Urinary bladder (tissue), 3 donors: ENCODE measurements at regions not wholly inside any gene's neighbourhood (a gene's known extent, or its start where the extent isn't known, plus 50 kb on each side); places are given as distances from the start of the nearest gene placed in this dataset.

Source experiments
- DNase-seq: peaks from one replicate; pipeline ENCODE4 v3.0.0-alpha.2; 2015; ENCODE audit errors: extremely low spot score
- H3K27ac ChIP-seq: one replicate; pipeline ENCODE4 v1.5.1; 2013; ENCODE audit warnings: low read depth, mild to moderate bottlenecking, moderate library complexity
- H3K36me3 ChIP-seq: one replicate; pipeline ENCODE4 v1.6.1; 2013; ENCODE audit warnings: mild to moderate bottlenecking, moderate library complexity; ENCODE audit not compliant: insufficient read depth
- H3K4me1 ChIP-seq: one replicate; pipeline ENCODE4 v1.6.1; 2013; ENCODE audit warnings: mild to moderate bottlenecking, moderate library complexity; ENCODE audit not compliant: insufficient read depth
- H3K4me3 ChIP-seq: one replicate; pipeline ENCODE4 v1.5.1; 2013; ENCODE audit warnings: low read depth, low read length
- WGBS: extraction: QIAGEN DNeasy Blood & Tissue Kit; methylation state at CpG from one replicate; pipeline ENCODE4 v1.1.7; 2013; 5-methylcytosine and 5-hydroxymethylcytosine counted together
- donor health status: healthy with polysubstance abuse.
- donor health status: healthy.

GRCh38 chr14:85366226-85366625 lies 163.7 kb upstream of the FLRT2 start:
- H3K4me3 ChIP-seq = no peak overlapping the region
- no peak for DNase-seq
- H3K4me1 ChIP-seq = no peaks in the 10 kb centered on the region
- H3K36me3 ChIP-seq = no peaks in the 10 kb centered on the region
- 91% methylated on average over 4 of the region's 4 CpGs for WGBS
- no peak overlapping the region for H3K27ac ChIP-seq

GRCh38 chr14:85380881-85381280 lies 149.1 kb upstream of the FLRT2 start:
- Histone ChIP-seq H3K27ac (no peak overlapping the region), H3K36me3 (peaks cover 2% of the 10 kb centered on the region), H3K4me1 (no peaks in the 10 kb centered on the region), H3K4me3 (no peak overlapping the region)
- no peak for DNase-seq
- WGBS = 48% methylated on average over 8 of the region's 8 CpGs

DNA sequence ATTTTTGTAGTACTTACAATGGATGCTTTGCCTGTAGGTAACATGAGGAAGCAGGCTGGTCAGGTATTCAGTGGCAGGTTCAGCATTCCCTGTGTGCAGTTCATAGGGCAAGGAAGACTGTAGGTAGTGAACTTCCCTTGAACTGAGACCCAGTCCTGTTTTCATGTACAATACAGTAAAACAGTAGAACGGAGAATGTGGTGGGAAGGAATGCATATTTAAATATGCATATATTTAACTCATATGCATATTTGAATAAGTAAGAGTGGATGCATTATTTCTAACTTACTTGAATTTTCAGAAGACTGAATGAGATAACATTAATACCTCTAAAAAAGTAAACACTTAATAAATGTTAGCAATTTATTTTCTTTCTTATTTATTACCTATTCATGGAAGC lies 147.6 kb upstream of the FLRT2 start:
- WGBS = 96% methylated on average over 1 of the region's 1 CpG
- H3K36me3 ChIP-seq = peaks cover 2% of the 10 kb centered on the region
- H3K4me1 ChIP-seq = no peaks in the 10 kb centered on the region
- DNase-seq = no peak
- no peak overlapping the region for H3K27ac ChIP-seq
- no peak overlapping the region for H3K4me3 ChIP-seq

DNA sequence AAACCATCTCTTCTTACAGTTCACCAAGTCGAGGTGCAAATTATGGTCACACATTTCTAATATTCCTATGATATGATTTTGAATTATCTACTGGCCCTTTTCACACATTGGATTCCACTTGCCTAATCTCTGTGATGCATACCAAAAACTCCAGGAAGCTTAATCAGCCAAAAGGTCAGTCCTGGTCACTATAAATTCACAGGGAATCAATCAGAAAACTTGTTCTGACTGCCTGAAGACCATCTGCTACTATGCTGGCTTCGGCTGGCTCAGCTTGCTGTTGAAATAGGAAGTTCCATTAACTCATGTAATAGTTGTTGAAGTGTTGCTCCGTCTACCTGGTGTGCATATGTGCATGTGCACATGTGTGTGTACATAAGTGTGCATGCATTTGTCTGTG lies 142.8 kb upstream of the FLRT2 start:
- Histone ChIP-seq H3K4me3 (no peak overlapping the region), H3K36me3 (peaks cover 2% of the 10 kb centered on the region), H3K4me1 (no peaks in the 10 kb centered on the region), H3K27ac (no peak overlapping the region)
- no peak for DNase-seq
- 85% methylated on average over 3 of the region's 3 CpGs for WGBS

DNA sequence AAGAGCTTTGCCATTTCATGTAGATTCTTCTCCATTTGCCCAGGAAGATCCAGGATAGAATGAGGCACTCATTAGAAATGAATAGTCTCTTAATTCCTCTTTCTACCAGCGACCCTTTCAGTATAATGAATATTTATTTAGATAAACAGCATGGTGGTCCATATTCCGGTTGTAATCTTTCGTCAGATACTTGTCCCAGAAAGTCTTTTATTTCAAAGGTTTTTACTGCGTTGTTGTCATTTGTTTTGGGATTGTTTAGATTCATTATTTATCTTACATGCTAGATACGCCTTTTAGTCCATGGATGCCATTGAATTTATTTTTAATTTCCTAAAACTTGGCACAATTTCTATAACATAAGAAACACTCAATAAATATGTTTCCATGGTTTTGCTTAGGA lies 139.7 kb upstream of the FLRT2 start:
- DNase-seq = no peak
- no peak overlapping the region for H3K4me3 ChIP-seq
- H3K36me3 ChIP-seq = peaks cover 2% of the 10 kb centered on the region
- H3K27ac ChIP-seq = no peak overlapping the region
- WGBS = 58% methylated on average over 5 of the region's 5 CpGs
- H3K4me1 ChIP-seq = no peaks in the 10 kb centered on the region

GRCh38 chr14:85391455-85391854 lies 138.5 kb upstream of the FLRT2 start:
- 76% methylated on average over 3 of the region's 3 CpGs for WGBS
- Histone ChIP-seq H3K4me1 (no peaks in the 10 kb centered on the region), H3K27ac (no peak overlapping the region), H3K4me3 (no peak overlapping the region), H3K36me3 (no peaks in the 10 kb centered on the region)
- no peak for DNase-seq

DNA sequence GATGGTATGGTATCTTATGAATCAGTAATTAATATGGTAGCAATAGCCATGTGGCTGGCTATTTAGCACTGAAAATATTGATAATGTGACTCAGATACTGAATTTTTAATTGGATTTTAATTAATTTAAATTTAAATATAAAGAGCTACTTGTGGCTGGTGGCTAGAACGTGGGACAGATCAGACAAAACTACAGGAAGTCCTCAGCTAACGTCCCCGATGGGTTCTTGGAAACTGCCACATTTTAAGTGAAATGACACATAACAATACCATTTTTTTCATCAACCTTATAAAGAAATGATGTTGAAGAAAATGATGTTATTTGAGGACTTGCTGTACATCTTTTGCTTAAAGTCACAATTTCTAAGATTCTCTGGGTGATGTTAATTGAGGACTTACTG lies 138.1 kb upstream of the FLRT2 start:
- no peaks in the 10 kb centered on the region for H3K36me3 ChIP-seq
- H3K4me1 ChIP-seq = no peaks in the 10 kb centered on the region
- no peak for DNase-seq
- H3K27ac ChIP-seq = no peak overlapping the region
- 93% methylated on average over 3 of the region's 3 CpGs for WGBS
- no peak overlapping the region for H3K4me3 ChIP-seq

- no peak for DNase-seq
- WGBS = 54% methylated on average over 2 of the region's 2 CpGs
- Histone ChIP-seq H3K4me3 (no peak overlapping the region), H3K36me3 (no peaks in the 10 kb centered on the region), H3K4me1 (no peaks in the 10 kb centered on the region), H3K27ac (no peak overlapping the region)
These were observed 130.8 kb upstream of the FLRT2 start for GRCh38 chr14:85399186-85399585.

DNA sequence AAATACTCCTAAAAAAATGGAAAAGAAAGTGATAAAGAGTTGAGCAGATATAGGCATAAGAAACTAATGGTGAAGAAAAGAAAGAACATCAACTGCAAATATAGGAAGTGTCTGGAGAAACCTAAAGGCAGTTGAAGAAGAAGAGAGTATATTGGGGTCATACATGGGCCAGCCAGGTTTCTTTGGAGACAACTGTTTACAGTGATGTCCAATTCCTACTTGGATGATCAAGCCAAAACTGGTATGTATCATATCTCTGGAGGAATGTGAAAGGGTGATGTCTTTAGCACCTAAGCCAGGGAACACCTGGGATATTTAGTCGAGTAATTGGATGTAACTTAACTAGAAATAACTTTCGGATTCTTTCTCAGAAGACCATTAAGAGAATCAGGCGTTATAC lies 129.3 kb upstream of the FLRT2 start:
- Histone ChIP-seq H3K4me3 (no peak overlapping the region), H3K4me1 (no peaks in the 10 kb centered on the region), H3K27ac (no peak overlapping the region), H3K36me3 (no peaks in the 10 kb centered on the region)
- no peak for DNase-seq
- 78% methylated on average over 3 of the region's 3 CpGs for whole genome bisulfite sequencing

- WGBS = 36% methylated on average over 1 of the region's 1 CpG
- H3K4me1 ChIP-seq = no peaks in the 10 kb centered on the region
- H3K27ac ChIP-seq = no peak overlapping the region
- DNase-seq = no peak
- no peaks in the 10 kb centered on the region for H3K36me3 ChIP-seq
- no peak overlapping the region for H3K4me3 ChIP-seq
These were observed 128.6 kb upstream of the FLRT2 start for GRCh38 chr14:85401384-85401783.

GRCh38 chr14:85402569-85403162 lies 127.3 kb upstream of the FLRT2 start:
- WGBS = 76% methylated on average over 7 of the region's 7 CpGs

GRCh38 chr14:85409481-85410210 lies 120.3 kb upstream of the FLRT2 start:
- no peaks in the 10 kb centered on the region for H3K4me1 ChIP-seq
- no peak for DNase-seq
- no peak overlapping the region for H3K4me3 ChIP-seq
- WGBS = 45% methylated on average over 3 of the region's 3 CpGs
- no peak overlapping the region for H3K27ac ChIP-seq
- no peaks in the 10 kb centered on the region for H3K36me3 ChIP-seq

More at GRCh38 chr14:85402569-85403162, 127.3 kb upstream of the FLRT2 start:
- no peak for DNase-seq
- Histone ChIP-seq H3K27ac (no peak overlapping the region), H3K4me1 (no peaks in the 10 kb centered on the region), H3K4me3 (no peak overlapping the region), H3K36me3 (no peaks in the 10 kb centered on the region)

GRCh38 chr14:85412756-85413155 lies 117.2 kb upstream of the FLRT2 start:
- Histone ChIP-seq H3K4me1 (no peaks in the 10 kb centered on the region), H3K4me3 (no peak overlapping the region), H3K36me3 (no peaks in the 10 kb centered on the region), H3K27ac (no peak overlapping the region)
- no peak for DNase-seq
- WGBS = 97% methylated on average over 1 of the region's 1 CpG

DNA sequence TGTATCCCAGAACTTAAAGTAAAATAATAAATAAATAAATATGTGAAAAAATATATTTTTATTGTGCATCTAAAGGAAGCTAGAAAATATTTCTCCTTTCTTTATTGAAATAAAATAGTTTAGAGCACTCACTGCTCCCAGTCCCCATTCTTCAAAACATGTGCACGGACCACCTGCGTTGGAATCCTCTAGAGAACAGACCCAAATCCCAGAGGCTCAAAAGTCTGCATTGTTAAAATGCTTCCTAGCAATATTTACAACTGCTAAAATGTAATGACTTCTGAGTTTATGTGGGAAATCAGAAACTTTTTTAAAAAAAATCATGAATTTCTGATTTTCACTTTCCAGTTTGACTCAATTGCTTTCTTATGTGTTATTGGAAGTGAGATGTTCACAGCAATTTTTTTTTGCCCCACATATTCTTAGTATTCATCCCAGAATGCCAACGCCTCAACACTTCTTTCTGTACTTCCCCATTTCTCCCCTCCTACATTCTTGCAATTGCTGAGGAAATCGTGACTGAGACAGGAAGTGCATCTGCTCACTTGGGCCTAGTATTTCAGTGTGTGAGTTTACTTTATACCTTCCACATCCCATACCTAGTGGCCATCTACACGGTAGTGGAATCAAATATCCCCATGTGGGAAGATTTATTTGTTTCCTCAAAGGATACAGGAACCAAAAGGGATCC lies 116.0 kb upstream of the FLRT2 start:
- no peak for DNase-seq
- no peaks in the 10 kb centered on the region for H3K4me1 ChIP-seq
- WGBS = 83% methylated on average over 5 of the region's 5 CpGs
- no peak overlapping the region for H3K4me3 ChIP-seq
- H3K27ac ChIP-seq = no peak overlapping the region
- no peaks in the 10 kb centered on the region for H3K36me3 ChIP-seq
